NOMO-1 (cell line): ENCODE measurements at regions not wholly inside any gene's neighbourhood (a gene's known extent, or its start where the extent isn't known, plus 50 kb on each side); places are given as distances from the start of the nearest gene placed in this dataset.

Source experiments
- DNase-seq, 2 experiments: peaks; one replicate each; lab custom pipeline; 2025; ENCODE audit not compliant: unreplicated experiment in 2 of 2; lab: John Stamatoyannopoulos, UW

DNA sequence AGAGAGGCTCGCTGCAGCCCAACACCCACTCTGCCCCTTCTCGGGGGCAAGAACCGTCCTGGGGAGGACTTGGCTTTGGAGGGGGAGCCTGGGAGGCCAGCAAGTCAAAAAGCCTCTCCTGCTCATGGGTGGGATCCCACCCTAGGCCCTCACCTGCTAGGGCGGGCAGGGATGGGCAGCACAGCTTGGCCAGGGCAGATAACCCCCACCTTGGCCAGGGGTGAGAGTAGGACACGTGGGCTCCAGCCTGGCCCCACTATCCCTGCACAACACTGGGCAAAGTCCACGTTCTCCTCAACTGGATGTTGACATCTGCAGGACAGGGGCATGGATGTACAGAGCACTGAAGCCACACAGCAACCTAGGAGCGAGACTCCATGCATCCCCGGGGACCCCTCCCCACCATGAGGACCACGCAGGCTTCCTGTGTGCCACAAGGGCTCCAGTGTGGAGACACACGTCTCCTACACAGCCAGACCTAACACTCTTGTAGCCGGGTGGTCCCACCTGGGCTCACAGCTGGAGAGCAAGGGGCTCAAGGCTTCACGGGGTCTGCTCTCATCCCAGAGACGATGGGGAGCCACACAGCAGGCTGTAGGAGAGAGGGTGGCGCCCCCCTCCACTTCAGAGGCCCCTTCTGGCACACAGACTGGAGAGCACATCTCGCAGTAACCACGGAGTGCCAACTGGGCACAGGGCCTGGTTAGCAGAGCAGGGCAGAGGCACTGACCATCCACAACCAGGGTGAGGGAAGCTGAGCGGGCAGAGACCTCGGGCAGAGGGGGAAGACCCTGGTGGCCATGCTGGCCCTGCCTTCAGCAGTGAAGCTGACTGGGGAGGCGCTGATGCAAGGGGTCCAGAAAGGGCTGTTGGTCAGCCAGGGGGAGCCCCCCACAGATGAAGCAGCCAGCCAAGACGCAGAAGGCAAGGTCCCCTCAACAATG, 171.1 kb downstream of the CRYBB2 start:
- no peak for DNase-seq

DNA sequence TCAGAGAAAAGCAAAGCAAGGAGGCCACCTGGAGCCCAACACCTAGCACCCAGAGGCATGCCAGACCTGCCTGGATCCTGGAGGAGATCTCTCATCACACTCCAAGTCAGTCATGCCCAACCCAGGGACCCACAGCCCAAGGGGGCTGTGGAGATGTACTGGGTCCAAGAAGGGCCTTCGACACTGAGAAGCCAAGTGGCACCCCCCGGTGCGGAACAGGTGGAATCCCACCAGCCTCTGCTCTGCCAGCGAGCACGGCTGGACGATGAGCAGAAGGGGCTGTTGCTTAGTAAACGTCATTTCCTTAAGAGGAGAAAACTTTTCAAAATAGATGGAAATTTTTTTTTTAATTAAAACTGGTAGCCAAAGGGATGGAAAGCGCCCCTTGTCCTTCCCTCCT, 171.9 kb upstream of the GRK3 start:
- no peak for DNase-seq

DNA sequence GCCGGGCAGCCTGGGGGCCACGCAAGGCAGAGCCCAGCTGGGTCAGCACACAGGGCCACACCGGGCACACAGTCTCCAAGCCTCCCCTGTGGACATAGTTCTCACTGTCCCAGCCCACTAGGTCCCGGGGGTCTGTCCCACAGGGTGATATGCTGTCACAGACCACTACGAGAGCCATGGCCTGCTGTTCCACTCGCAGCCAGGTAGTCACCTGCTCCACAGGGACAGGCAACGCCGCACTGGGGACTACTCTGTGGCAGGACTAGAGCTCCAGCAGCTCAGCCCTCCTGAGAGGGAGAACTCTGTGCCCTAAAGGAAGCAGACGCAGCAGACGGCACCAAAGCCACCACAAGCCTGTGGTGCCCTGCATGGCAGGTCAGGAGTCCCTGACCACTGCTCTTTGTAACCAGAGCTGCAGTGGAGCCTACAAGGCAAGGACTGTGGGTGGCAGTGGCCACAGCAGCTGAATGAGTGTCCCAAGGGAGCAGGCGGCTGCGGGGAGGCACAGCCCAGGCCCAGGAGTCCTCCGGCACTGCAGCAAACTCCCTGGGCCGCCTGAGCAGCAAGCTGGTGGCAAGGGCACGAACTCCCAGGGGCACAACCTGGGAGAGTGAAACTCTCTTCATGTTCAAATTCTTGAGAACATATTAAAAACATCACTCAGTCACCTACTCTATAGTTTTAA, 171.2 kb upstream of the GRK3 start:
- DNase-seq: no peak

DNA sequence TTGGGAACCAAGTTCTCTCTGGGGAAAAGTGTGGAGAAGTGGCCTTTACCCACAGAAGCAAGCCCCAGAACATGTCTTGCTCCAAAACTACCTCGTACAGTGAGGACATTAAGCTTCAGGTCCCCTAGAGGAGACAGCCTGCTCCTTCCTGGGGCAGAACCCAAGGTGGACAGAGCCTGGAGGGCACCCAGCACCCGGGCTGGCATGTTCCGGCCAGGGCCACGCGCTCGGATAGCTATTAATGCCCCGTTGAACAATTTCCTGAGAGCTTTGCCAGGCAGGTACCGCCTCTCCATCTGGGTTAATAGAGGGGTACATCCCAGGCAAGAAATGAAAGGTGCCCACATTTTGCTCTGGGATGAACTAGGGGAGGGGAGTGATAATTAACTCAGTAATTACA, 169.0 kb upstream of the GRK3 start:
- no peak for DNase-seq

DNA sequence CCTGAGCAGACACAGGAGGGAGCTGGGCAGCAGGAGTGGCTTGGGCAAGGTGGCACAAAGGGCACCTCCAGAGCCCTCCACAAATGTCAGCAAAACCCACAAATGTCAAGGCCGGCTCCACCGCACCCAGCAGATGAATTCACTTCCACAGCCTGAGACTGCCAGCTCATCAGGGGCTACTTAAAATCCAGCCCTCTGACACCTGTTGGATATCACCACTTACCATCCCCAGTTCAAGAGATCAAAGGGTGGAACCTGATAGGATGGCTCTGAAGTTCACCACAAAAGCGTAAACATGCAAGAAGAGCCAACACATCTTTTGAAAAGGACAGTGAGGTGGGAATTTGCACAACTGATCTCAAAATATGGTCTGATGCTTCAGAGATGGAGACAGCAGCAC, 168.6 kb upstream of the GRK3 start:
- DNase-seq: no peak

DNA sequence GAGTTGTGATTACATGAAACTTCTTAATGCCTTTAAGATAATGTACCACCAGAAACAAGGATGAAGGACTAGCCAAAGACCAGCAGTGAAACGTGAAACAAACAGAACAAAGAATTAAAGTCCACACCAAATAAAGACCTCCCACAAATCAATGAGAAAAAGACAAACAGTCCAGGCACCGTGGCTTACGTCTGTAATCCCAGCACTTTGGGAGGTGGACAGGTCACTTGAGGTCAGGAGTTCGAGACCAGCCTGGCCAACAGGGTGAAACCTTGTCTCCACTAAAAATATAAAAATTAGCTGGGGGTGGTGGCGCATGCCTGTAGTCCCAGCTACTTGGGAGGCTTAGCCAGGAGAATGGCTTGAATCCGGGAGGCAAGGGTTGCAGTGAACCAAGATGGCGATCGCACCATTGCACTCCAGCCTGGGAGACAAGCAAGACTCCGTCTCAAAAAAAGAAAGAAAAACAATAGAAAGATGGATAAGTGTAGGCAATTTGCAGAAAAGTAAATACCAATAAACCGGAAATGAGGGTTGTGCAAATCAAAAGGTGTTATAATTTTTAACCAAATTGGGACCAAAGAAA, 167.8 kb upstream of the GRK3 start:
- no peak for DNase-seq

DNA sequence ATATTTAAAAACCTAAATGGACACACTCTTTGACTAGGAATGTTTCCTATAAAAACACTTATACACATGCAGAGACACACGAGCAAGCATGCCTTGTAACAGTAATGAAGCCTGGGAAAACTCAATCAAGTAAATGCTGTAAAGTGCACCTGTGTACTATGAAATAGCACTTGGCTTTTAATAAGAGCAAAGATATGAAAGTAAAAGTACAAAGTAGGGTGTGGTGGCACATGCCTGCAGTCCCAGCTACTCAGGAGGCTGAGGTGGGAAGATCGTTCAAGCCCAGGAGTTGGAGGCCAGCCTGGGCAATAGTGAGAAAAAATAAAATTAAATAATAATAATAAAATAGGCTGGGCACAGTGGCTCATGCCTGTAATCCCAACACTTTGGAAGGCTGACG, 166.9 kb upstream of the GRK3 start:
- DNase-seq: no peak

DNA sequence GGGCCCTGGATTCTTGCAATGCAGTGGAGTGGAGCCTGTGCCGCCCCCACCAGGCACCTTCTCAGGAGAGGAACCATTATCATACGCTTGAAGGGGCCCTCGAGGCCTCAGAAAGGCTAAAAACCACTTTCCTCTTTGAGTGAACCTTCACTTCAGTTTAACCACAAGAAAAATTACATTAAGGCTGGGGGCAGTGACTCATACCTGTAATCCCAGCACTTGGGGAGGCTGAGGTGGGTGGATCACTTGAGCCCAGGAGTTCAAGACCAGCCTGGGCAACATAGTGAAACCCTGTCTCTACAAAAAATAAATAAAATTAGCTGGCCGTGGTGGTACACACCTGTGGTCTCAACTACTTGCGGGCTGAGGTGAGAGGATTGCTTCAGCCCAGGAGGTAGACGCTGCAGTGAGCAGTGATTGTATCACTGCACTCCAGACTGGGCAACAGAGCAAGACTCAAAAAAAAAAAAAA, 165.8 kb upstream of the GRK3 start:
- peak; percentile 82 to 91 for DNase-seq

DNA sequence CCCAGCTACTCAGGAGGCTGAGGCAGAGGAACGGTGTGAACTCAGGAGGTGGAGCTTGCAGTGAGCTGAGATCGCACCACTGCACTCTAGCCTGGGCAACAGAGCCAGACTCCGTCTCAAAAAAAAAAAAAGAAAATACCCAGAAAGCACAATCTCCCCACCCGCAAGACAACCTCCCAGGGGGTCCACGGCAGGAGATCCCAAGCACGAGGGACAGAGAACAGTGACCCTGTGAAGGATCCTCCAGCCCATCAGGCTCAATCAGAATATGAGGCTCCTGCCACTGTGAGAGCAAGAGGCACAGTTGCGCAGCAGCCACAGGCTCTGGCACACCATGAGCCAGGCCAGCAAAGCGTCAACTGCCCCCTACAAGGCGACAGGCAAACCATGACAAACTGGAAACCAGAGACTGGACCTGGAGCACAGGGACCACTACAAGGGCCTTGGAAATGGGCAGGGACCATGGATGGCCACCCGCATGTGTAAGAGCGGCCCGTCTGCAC, 164.8 kb upstream of the GRK3 start:
- no peak for DNase-seq

DNA sequence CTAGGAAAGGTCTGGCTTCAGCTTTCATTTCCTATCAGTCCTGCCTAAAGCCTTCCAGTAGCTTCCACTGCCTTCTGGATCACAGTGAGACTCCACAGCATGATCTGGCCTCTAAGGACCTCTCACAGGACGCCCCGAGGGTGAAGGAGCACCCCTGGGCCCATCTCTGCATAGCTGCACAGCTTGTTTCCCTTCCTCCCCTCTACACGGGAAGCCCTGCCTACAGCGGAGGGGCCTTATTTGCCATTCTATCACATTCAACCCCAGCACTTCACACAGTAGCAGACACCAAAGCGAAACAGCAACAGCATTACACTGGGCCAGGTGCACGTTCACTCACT, 162.3 kb upstream of the GRK3 start:
- DNase-seq: no peak

DNA sequence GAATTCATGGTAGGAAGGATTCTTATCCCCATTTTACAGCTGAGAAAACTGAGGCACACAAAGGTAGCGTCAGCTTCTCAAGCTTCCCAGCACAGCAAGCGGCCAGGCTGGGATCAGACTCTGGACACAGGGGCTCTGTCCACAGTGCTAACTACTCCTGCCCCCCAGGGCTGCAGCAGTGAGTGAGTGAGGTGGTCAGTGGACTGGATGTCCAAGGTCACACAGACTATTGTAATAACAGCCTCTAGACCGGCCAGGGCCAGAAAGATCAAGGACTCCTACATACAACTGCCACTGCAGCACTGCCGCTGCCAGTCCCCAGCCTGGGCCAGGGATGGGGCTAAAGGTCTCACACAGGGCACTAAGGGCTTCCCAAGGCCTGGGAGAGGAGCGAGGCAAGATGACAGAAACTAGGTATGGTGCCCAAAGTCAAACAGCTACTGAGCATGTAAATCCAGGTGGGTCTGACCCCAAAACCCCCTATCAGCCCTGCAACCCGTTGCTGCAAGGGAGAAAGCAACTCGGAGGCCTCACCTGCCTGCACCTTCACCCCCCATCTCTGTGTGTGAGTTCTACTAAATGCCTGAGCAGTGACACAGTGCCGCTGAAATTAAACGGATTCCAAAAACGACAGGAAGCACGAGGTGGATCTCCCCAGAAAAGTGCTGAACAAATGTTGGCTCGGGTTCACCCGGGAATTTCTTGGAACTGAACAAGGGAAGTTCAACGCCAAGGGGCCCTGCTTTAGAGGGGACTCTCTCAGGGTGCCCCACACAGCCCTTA, 161.8 kb upstream of the GRK3 start:
- DNase-seq: no peak

DNA sequence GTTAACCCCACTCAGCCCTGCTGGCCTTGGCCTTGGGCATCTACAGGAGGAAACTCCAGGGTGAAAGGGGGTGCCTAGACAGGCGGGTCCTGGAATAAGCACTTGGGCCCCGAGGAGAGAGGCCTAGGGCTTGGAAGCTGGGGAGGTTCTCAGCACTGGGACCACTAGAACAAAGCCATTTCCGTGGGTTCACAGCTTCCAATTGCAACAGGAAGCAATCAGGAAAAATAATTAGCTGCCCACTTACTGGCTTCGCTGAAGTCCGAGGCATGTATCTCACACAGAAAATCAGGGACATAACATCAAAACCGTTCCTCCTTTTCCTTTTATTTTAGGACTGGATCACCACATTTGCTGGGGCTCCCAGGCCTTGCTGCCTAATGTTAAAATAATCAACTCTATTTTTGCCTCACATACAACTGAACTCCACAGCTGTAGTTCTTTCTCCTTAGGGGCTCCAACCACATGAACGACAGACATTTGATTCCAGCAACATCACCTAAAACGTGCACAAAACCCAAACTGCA, 161.1 kb upstream of the GRK3 start:
- no peak for DNase-seq

DNA sequence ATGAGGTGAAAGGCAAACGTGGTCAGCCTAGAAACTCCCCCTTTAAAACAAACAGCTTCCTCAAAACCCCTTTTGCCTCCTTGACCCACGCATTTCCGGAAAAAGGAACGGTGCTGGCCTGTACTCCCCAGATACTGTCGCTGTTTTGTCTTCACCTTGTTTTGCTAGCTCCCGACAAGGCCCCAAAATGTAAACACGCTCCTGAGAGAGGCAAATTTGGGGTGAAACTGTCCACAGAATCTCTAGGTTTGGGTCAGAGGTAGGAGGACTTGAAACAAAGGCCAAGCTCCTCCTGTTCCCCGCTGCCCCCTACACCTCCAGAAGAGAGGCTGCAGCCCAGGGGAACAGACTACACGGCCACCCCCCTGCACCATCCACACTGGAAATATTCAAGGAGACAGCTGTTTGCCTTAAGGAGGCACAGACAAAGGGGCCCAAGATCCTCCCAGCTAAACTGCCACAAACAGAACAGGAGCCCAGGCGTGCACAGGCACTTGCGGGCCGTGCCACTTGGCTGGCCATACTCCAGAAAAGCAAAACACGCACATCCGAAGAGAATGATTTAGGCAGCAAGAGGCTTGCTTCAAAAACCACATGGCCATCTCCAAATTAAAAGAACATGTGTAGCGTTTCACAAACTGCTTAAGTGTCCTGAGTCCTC, 160.5 kb upstream of the GRK3 start:
- DNase-seq: peak; percentile 18 to 43

DNA sequence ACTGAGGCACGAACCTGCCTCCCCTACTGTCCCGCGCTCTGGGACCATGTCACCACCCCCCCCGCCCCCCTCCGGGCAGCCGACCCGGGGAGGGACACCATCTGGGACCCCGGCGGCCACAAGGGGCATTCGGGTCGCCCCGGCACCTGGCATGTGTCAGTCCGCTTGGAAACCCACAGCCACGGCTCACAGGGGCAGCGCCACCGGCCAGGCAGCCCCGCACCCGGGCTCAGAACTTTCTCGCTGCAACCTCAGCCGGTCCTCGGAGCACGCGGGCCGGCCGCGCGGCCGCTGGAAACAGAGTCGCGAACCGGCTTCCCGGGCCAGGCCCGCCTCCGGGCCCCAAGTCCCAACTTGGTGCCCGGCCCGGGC, 159.9 kb upstream of the GRK3 start:
- no peak for DNase-seq

DNA sequence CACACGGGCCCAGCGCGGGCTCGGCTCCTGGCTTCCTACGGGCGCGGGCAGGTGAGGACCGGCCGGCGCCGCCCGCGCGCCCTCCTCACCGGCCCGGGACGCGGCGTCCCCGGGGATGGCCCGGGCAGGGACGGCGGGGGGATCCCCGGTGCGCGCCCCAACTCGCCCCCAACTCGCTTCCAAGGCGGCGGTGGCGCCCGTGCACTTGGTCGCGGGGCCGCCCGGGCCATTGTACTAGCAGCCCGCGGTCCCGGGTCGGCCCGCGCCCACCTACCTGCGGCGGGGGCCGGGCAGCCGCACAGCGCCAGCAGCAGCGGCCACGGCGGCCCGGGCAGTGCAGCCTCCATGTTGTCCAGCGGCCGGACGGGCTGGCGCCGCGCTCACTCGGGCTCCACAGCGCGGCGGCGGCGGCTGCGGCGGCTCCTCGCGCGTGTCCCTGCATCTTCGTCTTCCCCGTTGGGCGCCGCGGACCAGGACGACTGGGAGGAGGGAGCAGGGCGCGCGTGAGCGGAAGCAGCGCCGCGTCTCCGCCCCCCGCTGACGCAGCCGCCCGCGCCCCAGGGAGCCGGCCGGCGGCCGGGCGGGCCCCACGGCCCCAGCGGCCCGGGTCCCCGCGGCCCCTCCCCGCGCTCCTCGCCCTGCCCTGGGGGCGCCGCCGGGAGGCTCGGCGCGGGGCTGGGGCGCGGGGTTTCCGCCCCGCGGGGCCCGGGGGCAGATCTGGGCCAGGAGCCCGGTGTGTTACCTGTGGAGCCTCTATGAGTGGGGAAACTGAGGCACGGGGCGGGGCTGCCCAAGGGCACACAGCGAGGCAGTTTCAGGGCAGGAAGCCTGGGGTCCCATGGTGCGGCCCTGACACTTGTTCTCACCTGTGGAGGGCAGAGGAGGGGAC, 159.3 kb upstream of the GRK3 start:
- peak; percentile 56 to 64 for DNase-seq

DNA sequence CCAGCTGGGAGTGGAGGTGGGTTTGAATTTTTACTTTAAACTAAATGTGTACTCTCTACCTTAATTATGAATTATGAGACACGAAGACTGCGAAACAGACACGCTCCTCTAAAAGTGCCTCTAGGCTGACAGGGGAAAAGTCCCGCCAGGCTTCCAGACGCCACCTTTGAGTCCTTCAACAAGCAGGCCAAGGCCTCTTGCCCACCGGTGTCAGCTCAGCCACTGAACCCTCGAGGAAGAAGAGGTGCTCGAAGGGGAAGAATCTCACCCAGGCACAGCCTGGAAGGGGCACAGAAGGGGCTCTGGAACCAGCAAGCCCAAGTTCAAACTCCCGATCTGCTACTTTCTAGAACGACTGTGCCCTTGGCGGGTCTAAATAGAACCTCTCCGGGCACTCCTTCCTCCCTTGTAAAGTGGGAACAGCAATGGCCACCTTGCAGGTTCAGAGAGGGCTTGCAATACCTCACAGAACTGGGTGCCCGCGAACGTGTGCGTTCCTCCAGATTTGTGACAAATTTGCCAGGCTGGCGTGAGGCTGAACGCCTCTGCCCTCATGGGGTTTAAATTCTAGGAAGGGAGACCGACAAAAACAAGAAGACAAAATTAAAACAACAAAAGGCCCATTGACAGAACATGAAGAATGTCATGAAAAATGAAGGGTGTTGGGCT, 158.5 kb upstream of the GRK3 start:
- DNase-seq: no peak

DNA sequence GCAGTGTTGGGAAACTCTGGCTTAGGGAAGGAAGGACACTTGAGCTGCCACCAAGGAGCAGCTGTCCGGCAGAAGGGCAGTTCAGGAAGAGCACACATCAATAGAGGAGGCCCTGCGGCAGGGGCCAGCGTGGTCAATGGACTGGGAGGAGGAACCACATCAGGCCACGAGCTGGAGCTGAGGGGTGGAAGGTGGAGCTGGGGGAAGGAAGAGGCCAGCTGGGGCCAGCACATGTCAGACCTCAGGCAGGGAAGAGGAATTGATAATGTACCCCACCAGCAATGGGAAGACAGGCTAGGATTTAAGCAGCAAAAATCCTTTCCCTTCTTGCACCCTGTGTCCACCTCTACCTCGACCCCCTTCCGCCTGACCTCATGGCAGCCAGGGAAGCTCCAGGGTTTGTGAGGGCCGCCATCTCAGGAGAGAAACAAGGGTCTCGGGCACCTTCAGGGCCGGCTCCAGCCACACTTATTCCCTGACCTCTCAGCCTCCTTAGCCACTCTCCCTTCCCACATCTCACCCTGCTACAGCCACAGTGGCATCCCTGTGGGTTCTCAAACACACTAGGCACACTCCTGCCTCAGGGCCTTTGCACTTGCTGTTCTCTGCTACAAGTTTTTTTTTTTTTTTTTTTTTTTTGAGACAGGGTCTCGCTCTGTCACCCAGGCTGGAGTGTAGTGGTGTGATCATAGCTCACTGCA, 157.8 kb upstream of the GRK3 start:
- no peak for DNase-seq

DNA sequence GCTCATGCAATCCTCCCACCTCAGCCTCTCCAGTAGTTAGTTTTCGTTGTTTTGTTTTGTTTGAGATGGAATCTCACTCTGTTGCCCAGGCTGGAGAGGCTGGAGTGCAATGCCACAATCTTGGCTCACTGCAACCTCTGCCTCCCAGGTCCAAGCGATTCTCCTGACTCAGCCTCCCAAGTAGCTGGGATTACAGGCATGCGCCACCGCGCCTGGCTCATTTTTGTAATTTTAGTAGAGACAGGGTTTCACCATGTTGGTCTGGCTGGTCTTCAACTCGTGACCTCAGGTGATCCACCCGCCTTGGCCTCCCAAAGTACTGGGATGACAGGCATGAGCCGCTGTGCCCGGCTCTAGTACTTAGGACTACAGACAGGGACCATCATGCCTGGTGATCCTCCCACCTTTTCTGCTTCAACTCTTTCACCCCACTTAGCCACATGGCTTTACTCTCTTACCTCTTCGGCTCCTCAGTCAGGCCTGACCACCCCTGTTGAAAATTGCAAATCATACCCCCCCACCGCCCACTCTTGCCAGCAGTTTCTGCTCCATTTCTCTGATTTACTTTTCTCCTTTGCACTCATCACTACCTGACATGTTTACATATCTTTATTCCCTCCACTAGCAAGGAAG, 157.1 kb upstream of the GRK3 start:
- no peak for DNase-seq
